NB4 (cell line): ENCODE measurements at regions not wholly inside any gene's neighbourhood (a gene's known extent, or its start where the extent isn't known, plus 50 kb on each side); places are given as distances from the start of the nearest gene placed in this dataset.

Source experiments
- CTCF ChIP-seq: IDR thresholded peaks from one replicate; pipeline ENCODE4 v1.5.1; 2012; ENCODE audit warnings: low read depth, low read length
- MAX ChIP-seq: IDR thresholded peaks from 2 replicates; pipeline ENCODE4 v1.6.1; 2011; ENCODE audit warnings: low read depth, low read length
- MYC ChIP-seq: IDR thresholded peaks from 2 replicates; pipeline ENCODE4 v1.6.1; 2011; ENCODE audit warnings: low read depth, low read length
- POLR2A ChIP-seq: IDR thresholded peaks from 2 replicates; pipeline ENCODE4 v1.6.1; 2011; ENCODE audit warnings: mild to moderate bottlenecking; ENCODE audit not compliant: insufficient read length; ENCODE audit errors: extremely low read depth

- no peak for TF ChIP-seq CTCF
- TF ChIP-seq POLR2A, result no peak
- TF ChIP-seq MYC, result no peak
- no peak for TF ChIP-seq MAX
Measured at GRCh38 chr3:154970797-154971196, 109.3 kb upstream of the MME start.
